GM19395 (cell line): ENCODE measurements at regions not wholly inside any gene's neighbourhood (a gene's known extent, or its start where the extent isn't known, plus 50 kb on each side); places are given as distances from the start of the nearest gene placed in this dataset.

Experiments used
- ATAC-seq: cut with Tn5 transposase; IDR thresholded peaks from one replicate; pipeline ENCODE4 v1.9.1; 2021; ENCODE audit warnings: mild to moderate bottlenecking, moderate library complexity; ENCODE audit not compliant: unreplicated experiment

GRCh38 chr6:47118611-47119010, 76.5 kb upstream of the ADGRF1 start:
- no peak for ATAC-seq

GRCh38 chr6:47117314-47117713, 75.2 kb upstream of the ADGRF1 start:
- ATAC-seq, result no peak

- ATAC-seq, result no peak
Measured at GRCh38 chr6:47116606-47117005, 74.5 kb upstream of the ADGRF1 start.

- no peak for ATAC-seq
Measured at GRCh38 chr6:47116086-47116485, 74.0 kb upstream of the ADGRF1 start.

GRCh38 chr6:47114460-47114859, 72.3 kb upstream of the ADGRF1 start:
- ATAC-seq, result no peak

- no peak for ATAC-seq
Measured at GRCh38 chr6:47112317-47112716, 70.2 kb upstream of the ADGRF1 start.

GRCh38 chr6:47111685-47112084, 69.6 kb upstream of the ADGRF1 start:
- no peak for ATAC-seq

GRCh38 chr6:47109281-47109680, 67.1 kb upstream of the ADGRF1 start:
- no peak for ATAC-seq

- ATAC-seq, result no peak
Measured at GRCh38 chr6:47106721-47107197, 64.6 kb upstream of the ADGRF1 start.

- no peak for ATAC-seq
Measured at GRCh38 chr6:47106216-47106615, 64.1 kb upstream of the ADGRF1 start.

- ATAC-seq, result no peak
Measured at GRCh38 chr6:47105469-47106178, 63.5 kb upstream of the ADGRF1 start.

- ATAC-seq, result no peak
Measured at GRCh38 chr6:47103931-47104330, 61.8 kb upstream of the ADGRF1 start.

- no peak for ATAC-seq
Measured at GRCh38 chr6:47102331-47102730, 60.2 kb upstream of the ADGRF1 start.

- ATAC-seq, result no peak
Measured at GRCh38 chr6:47098570-47098993, 56.5 kb upstream of the ADGRF1 start.

GRCh38 chr6:47097092-47097945, 55.2 kb upstream of the ADGRF1 start:
- ATAC-seq, result peak; percentile 94

GRCh38 chr6:47096211-47096895, 54.2 kb upstream of the ADGRF1 start:
- ATAC-seq, result no peak

- no peak for ATAC-seq
Measured at GRCh38 chr6:47094241-47094925, 52.3 kb upstream of the ADGRF1 start.

- no peak for ATAC-seq
Measured at GRCh38 chr6:47093169-47093568, 51.0 kb upstream of the ADGRF1 start.

- no peak for ATAC-seq
Measured at GRCh38 chr6:47091886-47092668, 49.9 kb upstream of the ADGRF1 start.
